GM12878 (cell line): ENCODE measurements at regions not wholly inside any gene's neighbourhood (a gene's known extent, or its start where the extent isn't known, plus 50 kb on each side); places are given as distances from the start of the nearest gene placed in this dataset.

Experiments
- ATAC-seq: fragments of 200-7000 bp; cut with Tn5 transposase; 3 replicates; pipeline ENCODE4 v1.9.1; 2020; ENCODE audit warnings: mild to moderate bottlenecking, moderate library complexity
- BruUV-seq: library from RNA; stranded (reverse); fragments of 400-500 nt; replicated peaks from 2 replicates; lab custom pipeline; 2021; lab: Mats Ljungman, UMichigan
- CTCF ChIA-PET: fragments of 300-600 bp; sonication (Branson Sonifier 250); formaldehyde crosslinking; extraction: SDS; loops from one replicate; lab custom pipeline; 2021; ENCODE audit warnings: inconsistent platforms; lab: Yijun Ruan, JAX
- POLR2A ChIA-PET: fragments of 350-600 bp; formaldehyde crosslinking; extraction: SDS; loops from one replicate; lab custom pipeline; 2021; ENCODE audit warnings: inconsistent platforms; lab: Charles Lee
- RAD21 ChIA-PET: fragments of 300-600 bp; sonication (Branson Sonifier 250); formaldehyde crosslinking; loops from one replicate; lab custom pipeline; 2023; ENCODE audit warnings: antibody characterized with exemption; ENCODE audit not compliant: unreplicated experiment; lab: Charles Lee
- SMC1A ChIA-PET: fragments of 300-600 bp; sonication (Branson Sonifier 250); formaldehyde crosslinking; loops from one replicate; lab custom pipeline; 2023; ENCODE audit not compliant: unreplicated experiment, uncharacterized antibody; lab: Charles Lee
- DNase-seq: peaks from one replicate; pipeline ENCODE4 v3.0.0-alpha.2; 2011; ENCODE audit warnings: low read depth, low spot score
- FAIRE-seq: peaks from 3 replicates; lab custom pipeline; 2011; peaks lifted over from hg19 to GRCh38; lab: Jason Lieb, UNC
- H2AFZ ChIP-seq: 2 replicates; pipeline ENCODE4 v1.6.0; 2011; ENCODE audit warnings: low read depth, low read length, control low read depth; ENCODE audit not compliant: control insufficient read depth
- H3K27ac ChIP-seq: 2 replicates; pipeline ENCODE4 v1.5.1; 2011; ENCODE audit warnings: control low read depth; ENCODE audit not compliant: control insufficient read depth, insufficient read depth
- H3K27me3 ChIP-seq, 2 experiments: replicated peaks in 1 of 2; 2 replicates each; pipeline versions ENCODE4 v1.6.0 to v1.6.1; 2011; ENCODE audit warnings: low read length in 1 of 2; ENCODE audit not compliant: control insufficient read depth in 2 of 2, insufficient read depth in 2 of 2
- H3K36me3 ChIP-seq, 2 experiments: 2 replicates each; pipeline ENCODE4 v1.5.1; 2011; ENCODE audit warnings: low read length in 1 of 2; ENCODE audit not compliant: control insufficient read depth in 2 of 2, insufficient read depth in 2 of 2
- H3K4me1 ChIP-seq: 2 replicates; pipeline ENCODE4 v1.6.1; 2011; ENCODE audit warnings: mild to moderate bottlenecking, low read length, moderate library complexity, mixed read lengths; ENCODE audit not compliant: control insufficient read depth, insufficient read depth
- H3K4me2 ChIP-seq: 2 replicates; pipeline ENCODE4 v1.6.0; 2011; ENCODE audit warnings: control low read depth; ENCODE audit not compliant: control insufficient read depth, insufficient read depth
- H3K4me3 ChIP-seq: fragments of 200-600 bp; sonication (generic); 2 replicates; pipeline ENCODE4 v1.5.1; 2016
- H3K79me2 ChIP-seq: 2 replicates; pipeline ENCODE4 v1.6.0; 2011; ENCODE audit warnings: low read length; ENCODE audit not compliant: control insufficient read depth, insufficient read depth
- H3K9ac ChIP-seq: 2 replicates; pipeline ENCODE4 v1.8.0; 2011; ENCODE audit warnings: low read length, control low read depth, mixed read lengths; ENCODE audit not compliant: control insufficient read depth, insufficient read depth
- H3K9me3 ChIP-seq: replicated peaks from 3 replicates; pipeline ENCODE4 v1.5.1; 2011; ENCODE audit warnings: mild to moderate bottlenecking, low read length; ENCODE audit not compliant: control insufficient read depth, insufficient read depth
- H4K20me1 ChIP-seq: 2 replicates; pipeline ENCODE4 v1.6.0; 2011; ENCODE audit not compliant: control insufficient read depth, insufficient read depth
- BCL11A ChIP-seq: IDR thresholded peaks from 2 replicates; pipeline ENCODE4 v1.6.1; 2011; ENCODE audit warnings: low read depth, low read length
- CBX5 ChIP-seq: sonication (generic); IDR thresholded peaks from 2 replicates; pipeline ENCODE4 v1.6.1; 2016; ENCODE audit warnings: low read depth, moderate library complexity, mild to moderate bottlenecking, inconsistent platforms
- CHD2 ChIP-seq: IDR thresholded peaks from 2 replicates; pipeline ENCODE4 v1.6.1; 2011; ENCODE audit warnings: low read depth, low read length, improper control_type of control experiment, borderline replicate concordance
- EP300 ChIP-seq, 2 experiments: fragments of 150-350 bp in 1 of 2; IDR thresholded peaks; 2 replicates each; pipeline ENCODE4 v1.6.1; 2011 to 2012; ENCODE audit warnings: low read depth in 2 of 2, low read length in 2 of 2, borderline replicate concordance in 1 of 2, improper control_type of control experiment in 1 of 2, inconsistent platforms in 1 of 2; ENCODE audit not compliant: control insufficient read depth in 1 of 2
- FOXK2 ChIP-seq: fragments of 450-650 bp; IDR thresholded peaks from 2 replicates; pipeline ENCODE4 v1.6.1; 2017; ENCODE audit warnings: mild to moderate bottlenecking, moderate library complexity
- KAT2A ChIP-seq: conservative IDR thresholded peaks from 2 replicates; pipeline ENCODE4 v1.6.1; 2011; ENCODE audit warnings: low read depth, low read length; ENCODE audit not compliant: control insufficient read depth
- KDM1A ChIP-seq: fragments of 200-600 bp; sonication (generic); IDR thresholded peaks from 2 replicates; pipeline ENCODE4 v1.6.1; 2016; ENCODE audit warnings: borderline replicate concordance
- NFYB ChIP-seq: IDR thresholded peaks from 2 replicates; pipeline ENCODE4 v1.6.1; 2011; ENCODE audit warnings: low read depth, mild to moderate bottlenecking, low read length, improper control_type of control experiment, moderate library complexity; ENCODE audit not compliant: insufficient read depth
- NR2C2 ChIP-seq: IDR thresholded peaks from 2 replicates; pipeline ENCODE4 v1.6.1; 2011; ENCODE audit warnings: borderline replicate concordance, low read depth; ENCODE audit not compliant: control insufficient read depth, insufficient read length
- PAX8 ChIP-seq: fragments of 450-650 bp; IDR thresholded peaks from 2 replicates; pipeline ENCODE4 v1.6.1; 2017; ENCODE audit warnings: mild to moderate bottlenecking, moderate library complexity
- RAD51 ChIP-seq: fragments of 450-650 bp; IDR thresholded peaks from 2 replicates; pipeline ENCODE4 v1.6.1; 2016; ENCODE audit warnings: moderate library complexity, mild to moderate bottlenecking, inconsistent platforms
- SIN3A ChIP-seq: IDR thresholded peaks from 2 replicates; pipeline ENCODE4 v1.6.1; 2012; ENCODE audit warnings: low read depth, low read length, improper control_type of control experiment
- STAT3 ChIP-seq: IDR thresholded peaks from 2 replicates; pipeline ENCODE4 v1.6.1; 2011; ENCODE audit warnings: low read depth, low read length, improper control_type of control experiment
- USF1 ChIP-seq: IDR thresholded peaks from 2 replicates; pipeline ENCODE4 v1.6.1; 2011; ENCODE audit warnings: borderline replicate concordance, low read depth, mild to moderate bottlenecking, moderate library complexity, mixed read lengths, low read length; ENCODE audit not compliant: insufficient read depth; ENCODE audit errors: extremely low read length
- ZBTB33 ChIP-seq: fragments of 450-650 bp; IDR thresholded peaks from 2 replicates; pipeline ENCODE4 v1.6.1; 2017; ENCODE audit warnings: mild to moderate bottlenecking
- ZNF274 ChIP-seq: IDR thresholded peaks from one replicate; pipeline ENCODE4 v1.8.0; 2011; ENCODE audit not compliant: insufficient read length, insufficient read depth
- ZNF622 ChIP-seq: fragments of 450-650 bp; IDR thresholded peaks from 2 replicates; pipeline ENCODE4 v1.6.1; 2017; ENCODE audit warnings: mild to moderate bottlenecking, inconsistent platforms
- WGBS: methylation state at CpG from one replicate; pipeline ENCODE4 v1.1.6; 2016; ENCODE audit warnings: low lambda C conversion rate; ENCODE audit not compliant: insufficient replicate concordance, insufficient coverage; ENCODE audit errors: missing lambda C conversion rate; 5-methylcytosine and 5-hydroxymethylcytosine counted together
- in situ Hi-C: fragments of 300-500 bp; cut with MboI; formaldehyde crosslinking; loops from 9 replicates; pipeline ENCODE4 v1.14.3; 2018; ENCODE audit warnings: mixed read lengths
- intact Hi-C: fragments of 100-400 bp; cut with micrococcal nuclease; formaldehyde crosslinking; loops from one replicate; pipeline ENCODE4 v1.14.2; 2022; ENCODE audit not compliant: unreplicated experiment

GRCh38 chr9:69963803-69964202 is 79.8 kb upstream of the MAMDC2 start:
- H3K4me3 ChIP-seq: no peak overlapping the region
- H2AFZ ChIP-seq: no peak overlapping the region
- POLR2A ChIA-PET: no interaction called here
- CTCF ChIA-PET: interaction anchor here (1.8 to 3.0 kb wide), 3 partner anchors 11 to 150 kb away, joined by 6 to 9 read pairs (median 9); no protein-coding TSS in a partner anchor
- 19% methylated on average over 9 of the region's 9 CpGs for WGBS
- no peaks in the 10 kb centered on the region for H3K9me3 ChIP-seq
- DNase-seq: no peak
- no peaks in the 10 kb centered on the region for H3K79me2 ChIP-seq
- RAD21 ChIA-PET: interaction anchor here (0.6 kb wide), 1 partner anchor 8 kb away, joined by 3 read pairs; no protein-coding TSS in a partner anchor
- no TSS peak for BruUV-seq
- ATAC-seq: no peak
- H3K4me1 ChIP-seq: no peaks in the 10 kb centered on the region
- H3K27ac ChIP-seq: no peak overlapping the region
- H4K20me1 ChIP-seq: no peaks in the 10 kb centered on the region
- H3K9ac ChIP-seq: no peak overlapping the region
- no peak for TF ChIP-seq CBX5
- no peak for TF ChIP-seq RAD51
- TF ChIP-seq NR2C2: no peak
- no peak for TF ChIP-seq KDM1A
- TF ChIP-seq NFYB: no peak
- TF ChIP-seq FOXK2: no peak
- in situ Hi-C loops: no loop called here
- FAIRE-seq: no peak
- no peak overlapping the region for H3K4me2 ChIP-seq
- intact Hi-C loops: no loop called here
- SMC1A ChIA-PET: no interaction called here
- H3K27me3 ChIP-seq: peaks cover 0 to 3% of the 10 kb centered on the region in 2 experiments; a peak in 2 of 4 replicates
- H3K36me3 ChIP-seq: no peaks in the 10 kb centered on the region

- Histone ChIP-seq H3K4me2 (no peak overlapping the region), H3K27me3 (peaks cover 0 to 3% of the 10 kb centered on the region in 2 experiments; a peak in 2 of 4 replicates), H4K20me1 (no peaks in the 10 kb centered on the region), H3K27ac (no peak overlapping the region), H3K9me3 (no peaks in the 10 kb centered on the region), H3K79me2 (no peaks in the 10 kb centered on the region), H2AFZ (no peak overlapping the region), H3K9ac (no peak overlapping the region), H3K4me3 (no peak overlapping the region), H3K36me3 (no peaks in the 10 kb centered on the region), H3K4me1 (no peaks in the 10 kb centered on the region)
- BruUV-seq: no TSS peak
- POLR2A ChIA-PET: no interaction called here
- in situ Hi-C loops (no loop called here), intact Hi-C loops (no loop called here)
- DNase-seq (no peak), ATAC-seq (no peak), FAIRE-seq (no peak)
- RAD21 ChIA-PET: interaction anchor here (0.6 kb wide), 1 partner anchor 7 kb away, joined by 3 read pairs; no protein-coding TSS in a partner anchor
- SMC1A ChIA-PET: no interaction called here
- WGBS: 0% methylated on average over 1 of the region's 1 CpG
- CTCF ChIA-PET: interaction anchor here (1.8 to 3.0 kb wide), 3 partner anchors 12 to 149 kb away, joined by 6 to 9 read pairs (median 9); no protein-coding TSS in a partner anchor
- TF ChIP-seq ZNF274 (no peak), ZBTB33 (no peak), CHD2 (no peak), BCL11A (no peak), SIN3A (no peak), KAT2A (no peak), PAX8 (no peak), RAD51 (no peak), EP300 (IDR thresholded peaks at IDR 0.05; ENCODE audit: borderline replicate concordance in 1 of 2, control insufficient read depth in 1 of 2, low read depth in 2 of 2, low read length in 2 of 2) (no peak), ZNF622 (no peak), USF1 (no peak), STAT3 (no peak)
Measured at GRCh38 chr9:69964446-69964845, 79.2 kb upstream of the MAMDC2 start.
